ENCODE measurements at regions not wholly inside any gene's neighbourhood (a gene's known extent, or its start where the extent isn't known, plus 50 kb on each side); places are given as distances from the start of the nearest gene placed in this dataset.
"Not testable (repeated sequence)": the region's sequence is repeated elsewhere in the genome, so short reads cannot be mapped to it uniquely, and the experiment has no call there.

- DNase-seq (ENCODE audit: low spot score) (peak; percentile 8), FAIRE-seq (no peak)
These were observed 371.8 kb upstream of the CHORDC1 start for GRCh38 chr11:90594658-90595057.

DNA sequence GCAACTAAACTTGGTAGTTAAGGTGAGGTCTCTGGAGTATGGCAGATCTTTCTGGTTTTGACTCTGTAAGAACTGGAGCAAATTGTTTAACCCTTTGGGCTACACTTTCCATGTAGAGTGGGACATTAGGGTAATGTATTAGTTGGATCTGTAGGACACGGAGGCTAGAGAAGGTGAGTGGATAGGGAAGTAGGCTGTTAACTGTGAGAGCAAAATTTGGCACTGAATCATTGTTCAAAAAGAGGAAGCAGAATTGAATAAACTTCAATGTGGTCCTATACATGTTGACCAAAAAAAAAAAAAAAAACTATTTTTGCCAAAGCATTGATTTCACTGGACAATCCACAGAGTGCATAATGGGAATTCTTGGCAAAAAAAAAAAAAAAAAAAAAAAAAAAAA lies 370.2 kb upstream of the CHORDC1 start:
- DNase-seq (ENCODE audit: low spot score) (no peak), FAIRE-seq (no peak)

DNA sequence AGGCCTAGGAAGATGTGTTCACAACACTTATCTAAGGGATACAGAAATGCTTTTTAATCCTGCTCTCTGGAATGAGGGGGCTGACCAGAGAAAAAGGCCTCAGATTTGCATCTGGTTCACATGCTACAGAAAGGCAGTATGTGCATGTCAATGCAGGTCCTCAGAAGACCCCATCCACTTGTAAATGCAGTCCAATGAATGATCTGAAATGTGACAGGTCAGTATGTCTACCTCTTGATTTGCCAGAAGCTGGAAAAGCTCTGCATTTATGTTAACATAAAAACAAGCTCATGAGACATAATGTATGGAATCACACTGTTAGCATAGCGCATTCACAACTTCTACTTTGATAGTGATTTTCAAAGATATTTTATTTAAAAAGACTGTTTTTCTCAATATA lies 367.4 kb upstream of the CHORDC1 start:
- FAIRE-seq, result no peak
- DNase-seq (ENCODE audit: low spot score), result no peak

DNA sequence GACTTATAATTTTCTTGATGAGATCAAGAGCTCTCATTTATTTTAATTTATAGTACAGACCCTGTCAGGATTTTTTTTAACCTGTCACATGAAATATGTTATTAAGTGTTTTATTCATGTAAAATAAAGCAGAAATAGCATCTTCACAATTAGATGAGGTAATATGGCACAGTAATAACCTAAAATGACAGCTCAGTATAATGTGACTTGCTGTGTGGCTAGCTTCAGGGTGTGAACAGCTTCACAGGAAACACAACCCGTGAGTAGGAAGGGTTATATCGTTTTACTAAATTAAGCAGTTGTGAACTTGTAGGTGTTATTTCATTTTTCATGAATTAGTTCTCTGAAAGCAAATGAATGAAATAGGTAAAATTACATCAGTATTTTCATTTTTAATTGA lies 366.9 kb upstream of the CHORDC1 start:
- DNase-seq (ENCODE audit: low spot score), result no peak
- FAIRE-seq, result no peak

DNA sequence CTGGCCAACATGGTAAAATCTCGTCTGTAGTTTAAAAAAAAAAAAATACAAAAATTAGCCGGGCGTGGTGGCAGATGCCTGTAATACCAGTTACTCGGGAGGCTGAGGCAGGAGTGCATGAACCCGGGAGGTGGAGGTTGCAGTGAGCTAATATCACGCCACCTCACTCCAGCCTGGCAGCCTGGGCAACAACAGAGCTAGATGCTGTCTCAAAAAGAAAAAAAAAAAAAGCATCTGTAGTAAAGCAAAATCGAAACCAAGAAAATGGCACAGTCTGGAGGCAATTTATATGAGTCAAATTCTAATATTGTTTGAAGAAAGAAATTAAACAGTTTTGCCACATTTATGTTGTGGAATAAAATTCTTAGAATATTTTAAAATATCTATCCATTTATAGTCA lies 365.0 kb upstream of the CHORDC1 start:
- no peak for DNase-seq (ENCODE audit: low spot score)
- FAIRE-seq, result no peak

- no peak for FAIRE-seq
- no peak for DNase-seq (ENCODE audit: low spot score)
These were observed 362.6 kb upstream of the CHORDC1 start for GRCh38 chr11:90585491-90585890.

GRCh38 chr11:90582999-90583398 lies 360.1 kb upstream of the CHORDC1 start:
- not testable (repeated sequence) for DNase-seq (ENCODE audit: low spot score); FAIRE-seq

- DNase-seq (ENCODE audit: low spot score), result no peak
- no peak for FAIRE-seq
These were observed 341.7 kb upstream of the CHORDC1 start for GRCh38 chr11:90564531-90564930.

GRCh38 chr11:90558328-90558865 lies 335.5 kb upstream of the CHORDC1 start:
- no peak for DNase-seq (ENCODE audit: low spot score)
- no peak for FAIRE-seq

DNA sequence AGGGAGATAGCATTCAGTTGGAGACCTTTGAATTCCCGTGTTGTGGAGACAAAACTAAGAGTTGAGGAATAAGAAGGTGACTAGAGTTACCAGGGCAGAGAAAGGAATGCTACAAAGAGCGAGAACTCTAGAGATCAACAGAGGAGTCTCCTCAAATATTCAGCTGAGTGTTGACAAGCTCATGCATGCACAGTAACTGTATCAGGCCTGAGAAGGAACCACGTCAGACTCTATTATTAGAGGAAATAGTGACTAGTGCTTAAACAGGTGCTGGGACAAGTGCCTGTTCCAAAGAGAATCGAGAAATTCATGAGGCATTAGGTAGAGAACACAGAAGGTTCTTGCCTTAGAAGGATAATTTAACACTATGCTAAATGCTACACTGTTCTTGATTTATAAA lies 333.8 kb upstream of the CHORDC1 start:
- no peak for FAIRE-seq

DNA sequence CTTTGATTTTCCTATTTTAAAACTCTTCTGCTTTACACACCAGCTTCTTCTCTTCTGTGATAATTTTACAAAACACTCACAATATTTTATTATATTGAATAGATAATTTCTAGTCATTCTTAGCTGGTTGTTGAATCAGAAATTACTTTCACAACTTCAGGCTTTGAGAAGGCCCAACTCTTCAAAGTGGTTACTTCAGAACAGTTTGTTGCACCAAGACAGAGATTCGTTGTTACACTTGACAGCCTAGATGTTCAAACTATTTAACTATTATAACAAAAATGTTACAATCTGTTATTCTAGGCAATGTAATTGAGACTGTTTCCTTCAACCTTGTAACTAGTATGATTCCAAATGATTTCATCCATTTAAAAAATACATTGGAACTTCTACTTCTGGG lies 333.2 kb upstream of the CHORDC1 start:
- FAIRE-seq, result no peak
- DNase-seq (ENCODE audit: low spot score), result no peak

More for the DNA sequence above, 333.8 kb upstream of the CHORDC1 start:
- no peak for DNase-seq (ENCODE audit: low spot score)

- no peak for DNase-seq (ENCODE audit: low spot score)
- FAIRE-seq, result no peak
These were observed 332.6 kb upstream of the CHORDC1 start for GRCh38 chr11:90555477-90555876.

DNA sequence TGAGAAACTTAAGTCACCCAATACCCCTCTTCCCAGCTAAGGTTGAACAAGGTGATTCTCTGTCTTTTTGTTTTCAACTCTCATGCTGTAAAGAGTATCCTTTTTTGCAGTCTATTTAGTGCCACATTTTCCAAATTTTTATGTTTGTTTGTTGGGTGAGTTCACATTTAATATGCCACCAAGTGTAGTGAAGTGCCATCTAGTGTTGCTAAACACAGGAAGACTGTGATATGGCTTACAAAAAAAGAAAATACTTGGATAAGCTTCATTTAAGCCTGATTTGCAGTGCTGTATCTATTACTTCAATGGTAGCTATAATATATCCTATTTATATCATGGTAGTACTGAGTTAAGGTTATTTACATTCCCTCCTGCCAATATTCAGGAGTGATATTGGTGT lies 319.2 kb upstream of the CHORDC1 start:
- no peak for DNase-seq (ENCODE audit: low spot score)
- no peak for FAIRE-seq

DNA sequence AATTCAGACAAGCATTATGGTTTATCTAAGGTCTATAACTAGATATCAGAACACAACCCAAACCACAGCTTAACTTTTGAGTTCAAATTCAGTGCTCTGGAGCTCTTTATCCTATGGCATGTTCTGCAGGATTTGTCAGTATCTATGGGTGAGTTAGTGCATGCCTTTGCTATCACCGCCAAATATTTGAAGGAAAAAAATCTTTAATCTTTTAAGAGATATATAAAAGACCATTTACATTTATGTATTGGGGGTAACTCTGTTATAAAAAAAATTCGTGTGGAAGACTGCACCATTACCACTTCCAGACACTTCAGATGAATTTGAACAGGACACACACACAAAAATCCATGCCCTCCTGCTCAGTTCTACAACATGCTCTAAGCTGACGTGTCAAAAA lies 313.5 kb upstream of the CHORDC1 start:
- no peak for DNase-seq (ENCODE audit: low spot score)
- no peak for FAIRE-seq

- no peak for FAIRE-seq
- DNase-seq (ENCODE audit: low spot score), result no peak
These were observed 309.3 kb upstream of the CHORDC1 start for GRCh38 chr11:90532125-90532524.

- no peak for DNase-seq (ENCODE audit: low spot score)
- no peak for FAIRE-seq
These were observed 308.2 kb upstream of the CHORDC1 start for GRCh38 chr11:90531001-90531400.

DNA sequence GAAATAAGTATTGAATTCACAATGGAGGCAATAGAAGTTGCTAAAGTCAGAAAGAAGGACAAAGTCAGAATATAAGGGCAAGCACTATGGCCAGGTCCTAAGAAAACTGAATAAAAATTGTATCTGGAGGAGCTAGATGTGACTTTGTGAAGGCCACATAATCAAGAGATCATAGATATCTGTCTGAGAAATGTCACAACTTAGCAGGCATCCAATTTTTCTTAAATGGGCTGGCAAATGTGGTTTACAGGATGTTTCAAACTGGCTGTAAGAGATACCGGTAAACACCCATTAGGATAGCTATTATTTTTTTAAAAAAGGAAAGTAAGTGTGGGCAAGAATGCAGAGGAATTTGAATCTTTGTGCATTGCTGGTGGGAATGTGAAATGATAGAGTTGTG lies 303.1 kb upstream of the CHORDC1 start:
- DNase-seq (ENCODE audit: low spot score) (no peak), FAIRE-seq (no peak)

GRCh38 chr11:90512846-90513245 lies 290.0 kb upstream of the CHORDC1 start:
- FAIRE-seq (no peak), DNase-seq (ENCODE audit: low spot score) (no peak)

DNA sequence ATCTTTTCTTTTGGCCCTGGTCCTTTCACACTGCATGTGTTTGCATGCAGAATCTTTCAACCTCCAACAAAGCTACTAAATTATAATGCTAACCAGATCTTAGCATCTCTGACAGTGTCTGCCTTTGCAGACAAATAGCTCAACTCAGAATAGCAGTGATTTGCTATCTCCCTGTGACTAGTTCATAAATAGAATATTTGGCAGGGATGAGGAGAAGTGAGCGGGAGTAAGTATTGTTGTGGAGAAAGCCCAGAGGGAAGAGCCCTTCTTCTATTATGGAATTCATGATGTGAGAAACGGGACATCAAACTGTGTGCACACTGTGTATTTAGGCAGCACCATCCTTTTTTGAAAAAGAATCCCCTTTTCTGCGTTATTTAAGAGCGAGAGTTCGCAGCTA lies 288.0 kb upstream of the CHORDC1 start:
- DNase-seq (ENCODE audit: low spot score), result no peak

DNA sequence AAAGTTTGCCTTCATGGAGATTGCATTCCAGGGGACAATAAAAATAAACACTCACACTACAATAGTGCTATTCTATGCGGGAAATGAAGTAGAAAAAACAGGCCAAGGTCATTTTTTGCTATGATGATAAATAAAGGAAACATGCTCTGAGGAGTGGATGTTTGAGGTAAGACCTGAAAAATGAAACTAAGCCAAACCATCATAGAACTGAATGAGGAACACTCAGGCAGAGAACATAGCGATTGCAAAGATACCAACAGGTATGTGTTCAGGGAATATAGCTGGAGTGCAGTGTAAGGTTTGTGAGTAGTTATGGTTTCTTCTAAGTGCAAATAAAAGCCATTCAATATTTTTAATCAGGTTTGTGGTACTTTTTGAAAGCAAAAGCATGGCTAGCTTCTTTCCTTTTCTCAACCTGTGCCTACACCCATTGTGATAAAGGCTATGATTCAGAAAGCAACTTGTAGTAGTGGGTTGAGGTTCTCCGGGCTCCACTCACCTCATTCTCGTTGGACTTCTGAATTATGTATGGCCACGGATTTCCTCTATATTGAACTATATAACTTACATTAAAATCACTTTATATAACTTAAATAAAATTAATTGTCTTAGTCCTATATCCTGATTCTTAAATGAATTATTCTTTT lies 278.2 kb upstream of the CHORDC1 start:
- DNase-seq (ENCODE audit: low spot score) (no peak), FAIRE-seq (no peak)

More for the DNA sequence above, 288.0 kb upstream of the CHORDC1 start:
- FAIRE-seq, result no peak

- no peak for FAIRE-seq
- no peak for DNase-seq (ENCODE audit: low spot score)
These were observed 273.9 kb upstream of the CHORDC1 start for GRCh38 chr11:90496722-90497121.

DNA sequence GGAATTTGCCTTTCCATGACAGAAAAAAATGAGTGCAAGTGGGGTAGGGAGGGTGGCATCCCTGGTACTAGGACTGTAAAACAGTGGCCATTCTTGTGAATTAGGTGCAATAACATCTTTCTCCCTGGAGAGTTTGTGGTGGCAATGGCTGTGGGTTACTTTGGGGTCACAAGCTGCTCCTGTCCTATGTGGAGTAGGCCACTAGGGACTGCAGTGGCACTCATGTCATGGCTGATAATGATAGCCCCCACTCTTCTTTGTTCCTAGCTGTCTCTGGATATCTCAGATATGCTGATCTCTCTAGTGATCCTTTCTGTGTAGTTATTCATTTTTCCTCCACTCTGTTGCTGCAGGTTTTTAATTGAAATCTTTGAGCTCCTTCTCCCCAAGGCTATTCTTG lies 270.5 kb upstream of the CHORDC1 start:
- DNase-seq (ENCODE audit: low spot score) (no peak), FAIRE-seq (no peak)

DNA sequence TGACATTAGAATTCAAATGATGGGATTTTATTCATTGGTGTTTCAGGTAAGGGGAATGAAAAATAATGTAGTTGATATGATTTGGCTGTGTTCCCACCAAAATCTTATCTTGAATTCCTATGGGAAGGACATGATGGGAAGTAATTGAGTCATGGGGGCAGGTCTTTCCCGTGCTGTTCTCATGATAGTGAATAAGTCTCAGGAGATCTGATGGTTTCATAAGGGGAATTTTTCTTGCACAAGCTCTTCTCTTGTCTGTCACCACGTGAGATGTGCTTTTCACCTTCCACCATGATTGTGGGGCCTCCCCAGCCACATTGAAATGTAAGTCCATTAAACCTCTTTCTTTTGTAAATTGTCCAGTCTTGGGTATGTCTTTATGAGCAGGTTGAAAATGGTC lies 268.6 kb upstream of the CHORDC1 start:
- no peak for DNase-seq (ENCODE audit: low spot score)
- no peak for FAIRE-seq

Measured in urothelium cell line (cell line).